ENCODE measurements at regions not wholly inside any gene's neighbourhood (a gene's known extent, or its start where the extent isn't known, plus 50 kb on each side); places are given as distances from the start of the nearest gene placed in this dataset.

DNA sequence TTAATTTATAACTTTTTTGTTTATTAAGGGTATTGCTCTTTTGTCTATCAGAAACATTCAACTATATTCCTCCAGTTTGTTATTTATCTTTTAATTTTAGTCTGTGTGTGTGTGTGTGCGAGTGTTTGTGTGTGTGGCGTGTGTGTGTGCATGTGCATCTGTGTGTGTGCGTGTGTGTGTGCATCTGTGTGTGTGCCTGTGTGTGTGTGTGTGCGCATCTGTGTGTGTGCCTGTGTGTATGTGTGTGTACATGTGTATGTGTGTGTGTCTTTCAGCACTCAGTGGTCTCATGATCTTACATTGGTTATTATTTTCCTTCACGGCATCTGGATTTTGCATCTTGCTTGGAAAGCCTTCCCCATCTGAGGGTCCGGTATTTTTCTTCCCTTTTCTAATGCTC is 281.1 kb upstream of the RTL1 start:
- DNase-seq, result no peak
- Histone ChIP-seq H3K14ac (ENCODE audit: low read length in 2 of 2) (no peak overlapping the region), H2BK5ac (ENCODE audit: low read depth, low read length, poor library complexity, severe bottlenecking) (no peak overlapping the region), H3K36me3 (ENCODE audit: control insufficient read depth in 1 of 2, insufficient read depth in 2 of 2, low read depth in 1 of 2, low read length in 2 of 2) (no peaks in the 10 kb centered on the region), H3K9me3 (ENCODE audit: control insufficient read depth, low read length) (peaks cover 5% of the 10 kb centered on the region), H3K79me1 (replicated peaks; ENCODE audit: low read length, poor library complexity, severe bottlenecking) (no peaks in the 10 kb centered on the region), H4K8ac (ENCODE audit: low read length) (no peak overlapping the region), H3K9ac (ENCODE audit: low read length) (no peak overlapping the region), H2AFZ (ENCODE audit: low read depth, low read length) (no peak overlapping the region), H3K27me3 (ENCODE audit: control insufficient read depth in 1 of 2, insufficient read depth in 1 of 2, low read length in 2 of 2) (peaks cover 34 to 47% of the 10 kb centered on the region in 2 experiments), H3K4me2 (ENCODE audit: low read length, poor library complexity, severe bottlenecking) (no peak overlapping the region), H3K4ac (ENCODE audit: low read depth in 1 of 2, low read length in 2 of 2) (no peak overlapping the region), H3K23ac (ENCODE audit: low read length in 2 of 2) (no peak overlapping the region), H4K91ac (ENCODE audit: low read length) (no peak overlapping the region), H3K27ac (ENCODE audit: low read length, poor library complexity, severe bottlenecking) (no peak overlapping the region), H2BK12ac (ENCODE audit: low read length in 2 of 2) (no peak overlapping the region), H3K4me1 (ENCODE audit: control insufficient read depth, insufficient read depth, low read depth, low read length) (peaks cover 7% of the 10 kb centered on the region), H3K18ac (ENCODE audit: low read depth in 1 of 2, low read length in 2 of 2) (no peak overlapping the region), H2BK120ac (ENCODE audit: low read depth, low read length) (no peak overlapping the region), H2AK5ac (ENCODE audit: low read length, severe bottlenecking) (no peak overlapping the region), H2BK15ac (ENCODE audit: low read depth, poor library complexity, severe bottlenecking) (no peak overlapping the region), H3K4me3 (ENCODE audit: insufficient read depth in 1 of 2, low read depth in 1 of 2, low read length in 2 of 2) (no peak overlapping the region)
- 96% methylated on average over 3 of the region's 6 CpGs for WGBS

- Histone ChIP-seq H2BK5ac (ENCODE audit: low read depth, low read length, poor library complexity, severe bottlenecking) (no peak overlapping the region), H3K4ac (ENCODE audit: low read depth in 1 of 2, low read length in 2 of 2) (no peak overlapping the region), H2AK5ac (ENCODE audit: low read length, severe bottlenecking) (no peak overlapping the region), H3K36me3 (ENCODE audit: control insufficient read depth in 1 of 2, insufficient read depth in 2 of 2, low read depth in 1 of 2, low read length in 2 of 2) (no peaks in the 10 kb centered on the region), H3K9ac (ENCODE audit: low read length) (no peak overlapping the region), H2BK120ac (ENCODE audit: low read depth, low read length) (no peak overlapping the region), H2BK15ac (ENCODE audit: low read depth, poor library complexity, severe bottlenecking) (no peak overlapping the region), H3K4me1 (ENCODE audit: control insufficient read depth, insufficient read depth, low read depth, low read length) (peaks cover 7% of the 10 kb centered on the region), H3K27ac (ENCODE audit: low read length, poor library complexity, severe bottlenecking) (no peak overlapping the region), H3K14ac (ENCODE audit: low read length in 2 of 2) (no peak overlapping the region), H3K4me2 (ENCODE audit: low read length, poor library complexity, severe bottlenecking) (no peak overlapping the region), H3K27me3 (ENCODE audit: control insufficient read depth in 1 of 2, insufficient read depth in 1 of 2, low read length in 2 of 2) (peaks cover 41 to 51% of the 10 kb centered on the region in 2 experiments), H2BK12ac (ENCODE audit: low read length in 2 of 2) (no peak overlapping the region), H3K4me3 (ENCODE audit: insufficient read depth in 1 of 2, low read depth in 1 of 2, low read length in 2 of 2) (no peak overlapping the region), H4K91ac (ENCODE audit: low read length) (no peak overlapping the region), H3K23ac (ENCODE audit: low read length in 2 of 2) (no peak overlapping the region), H2AFZ (ENCODE audit: low read depth, low read length) (no peak overlapping the region), H3K79me1 (replicated peaks; ENCODE audit: low read length, poor library complexity, severe bottlenecking) (no peaks in the 10 kb centered on the region), H3K18ac (ENCODE audit: low read depth in 1 of 2, low read length in 2 of 2) (no peak overlapping the region), H3K9me3 (ENCODE audit: control insufficient read depth, low read length) (peaks cover 2% of the 10 kb centered on the region), H4K8ac (ENCODE audit: low read length) (no peak overlapping the region)
- WGBS, result 80% methylated on average over 15 of the region's 15 CpGs
- DNase-seq, result no peak
Observed at GRCh38 chr14:101185073-101185835, 281.7 kb upstream of the RTL1 start.

GRCh38 chr14:101185946-101186345 is 282.4 kb upstream of the RTL1 start:
- H4K91ac ChIP-seq (ENCODE audit: low read length), result no peak overlapping the region
- no peak overlapping the region for H3K4me2 ChIP-seq (ENCODE audit: low read length, poor library complexity, severe bottlenecking)
- no peaks in the 10 kb centered on the region for H3K9me3 ChIP-seq (ENCODE audit: control insufficient read depth, low read length)
- no peak for DNase-seq
- H2BK5ac ChIP-seq (ENCODE audit: low read depth, low read length, poor library complexity, severe bottlenecking), result no peak overlapping the region
- H3K36me3 ChIP-seq (ENCODE audit: control insufficient read depth in 1 of 2, insufficient read depth in 2 of 2, low read depth in 1 of 2, low read length in 2 of 2), result no peaks in the 10 kb centered on the region
- no peak overlapping the region for H3K9ac ChIP-seq (ENCODE audit: low read length)
- H3K27ac ChIP-seq (ENCODE audit: low read length, poor library complexity, severe bottlenecking), result no peak overlapping the region
- no peak overlapping the region for H3K14ac ChIP-seq (ENCODE audit: low read length in 2 of 2)
- no peak overlapping the region for H2BK12ac ChIP-seq (ENCODE audit: low read length in 2 of 2)
- no peak overlapping the region for H2BK15ac ChIP-seq (ENCODE audit: low read depth, poor library complexity, severe bottlenecking)
- no peak overlapping the region for H3K4ac ChIP-seq (ENCODE audit: low read depth in 1 of 2, low read length in 2 of 2)
- H3K79me1 ChIP-seq (replicated peaks; ENCODE audit: low read length, poor library complexity, severe bottlenecking), result no peaks in the 10 kb centered on the region
- H3K18ac ChIP-seq (ENCODE audit: low read depth in 1 of 2, low read length in 2 of 2), result no peak overlapping the region
- WGBS, result 55% methylated on average over 4 of the region's 5 CpGs
- H3K4me3 ChIP-seq (ENCODE audit: insufficient read depth in 1 of 2, low read depth in 1 of 2, low read length in 2 of 2), result no peak overlapping the region
- H2BK120ac ChIP-seq (ENCODE audit: low read depth, low read length), result no peak overlapping the region
- no peak overlapping the region for H4K8ac ChIP-seq (ENCODE audit: low read length)
- no peak overlapping the region for H2AFZ ChIP-seq (ENCODE audit: low read depth, low read length)
- H3K23ac ChIP-seq (ENCODE audit: low read length in 2 of 2), result no peak overlapping the region
- peaks cover 7% of the 10 kb centered on the region for H3K4me1 ChIP-seq (ENCODE audit: control insufficient read depth, insufficient read depth, low read depth, low read length)
- H2AK5ac ChIP-seq (ENCODE audit: low read length, severe bottlenecking), result no peak overlapping the region
- H3K27me3 ChIP-seq (ENCODE audit: control insufficient read depth in 1 of 2, insufficient read depth in 1 of 2, low read length in 2 of 2), result peaks cover 46 to 58% of the 10 kb centered on the region in 2 experiments

DNA sequence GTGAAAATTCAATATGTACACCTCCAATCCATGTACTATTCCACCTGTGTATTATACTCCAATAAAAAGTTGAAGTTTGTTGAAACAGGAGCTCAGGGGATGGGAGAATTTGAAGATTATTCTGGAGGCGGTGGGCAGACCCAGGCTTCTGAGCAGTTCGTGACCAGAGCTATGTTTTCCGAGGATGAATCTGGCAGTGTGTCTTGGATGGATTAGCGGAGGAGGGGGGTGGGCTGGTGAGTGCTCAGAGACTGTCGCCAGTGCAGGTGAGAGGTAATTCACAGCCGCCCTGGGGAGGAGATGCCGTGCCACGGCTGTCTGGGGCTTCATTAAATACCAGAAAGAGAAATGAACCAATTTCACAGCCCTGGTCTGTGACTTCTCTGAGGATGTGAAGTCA is 283.0 kb upstream of the RTL1 start:
- H3K4me3 ChIP-seq (ENCODE audit: insufficient read depth in 1 of 2, low read depth in 1 of 2, low read length in 2 of 2), result no peak overlapping the region

More for the DNA sequence above, 283.0 kb upstream of the RTL1 start:
- Histone ChIP-seq H3K36me3 (ENCODE audit: control insufficient read depth in 1 of 2, insufficient read depth in 2 of 2, low read depth in 1 of 2, low read length in 2 of 2) (no peaks in the 10 kb centered on the region), H3K14ac (ENCODE audit: low read length in 2 of 2) (no peak overlapping the region), H3K79me1 (replicated peaks; ENCODE audit: low read length, poor library complexity, severe bottlenecking) (no peaks in the 10 kb centered on the region), H3K9ac (ENCODE audit: low read length) (no peak overlapping the region), H3K18ac (ENCODE audit: low read depth in 1 of 2, low read length in 2 of 2) (no peak overlapping the region), H2BK15ac (ENCODE audit: low read depth, poor library complexity, severe bottlenecking) (no peak overlapping the region), H3K23ac (ENCODE audit: low read length in 2 of 2) (no peak overlapping the region), H2AFZ (ENCODE audit: low read depth, low read length) (no peak overlapping the region), H3K4me1 (ENCODE audit: control insufficient read depth, insufficient read depth, low read depth, low read length) (peaks cover 7% of the 10 kb centered on the region), H3K9me3 (ENCODE audit: control insufficient read depth, low read length) (no peaks in the 10 kb centered on the region), H2BK5ac (ENCODE audit: low read depth, low read length, poor library complexity, severe bottlenecking) (no peak overlapping the region), H3K27ac (ENCODE audit: low read length, poor library complexity, severe bottlenecking) (no peak overlapping the region), H2BK120ac (ENCODE audit: low read depth, low read length) (no peak overlapping the region), H2BK12ac (ENCODE audit: low read length in 2 of 2) (no peak overlapping the region), H3K4ac (ENCODE audit: low read depth in 1 of 2, low read length in 2 of 2) (no peak overlapping the region), H4K8ac (ENCODE audit: low read length) (no peak overlapping the region), H4K91ac (ENCODE audit: low read length) (no peak overlapping the region), H3K4me2 (ENCODE audit: low read length, poor library complexity, severe bottlenecking) (no peak overlapping the region), H3K27me3 (ENCODE audit: control insufficient read depth in 1 of 2, insufficient read depth in 1 of 2, low read length in 2 of 2) (peaks cover 50 to 62% of the 10 kb centered on the region in 2 experiments), H2AK5ac (ENCODE audit: low read length, severe bottlenecking) (no peak overlapping the region)
- DNase-seq, result no peak
- WGBS, result 82% methylated on average over 8 of the region's 8 CpGs
